ENCODE measurements at regions not wholly inside any gene's neighbourhood (a gene's known extent, or its start where the extent isn't known, plus 50 kb on each side); places are given as distances from the start of the nearest gene placed in this dataset.

DNA sequence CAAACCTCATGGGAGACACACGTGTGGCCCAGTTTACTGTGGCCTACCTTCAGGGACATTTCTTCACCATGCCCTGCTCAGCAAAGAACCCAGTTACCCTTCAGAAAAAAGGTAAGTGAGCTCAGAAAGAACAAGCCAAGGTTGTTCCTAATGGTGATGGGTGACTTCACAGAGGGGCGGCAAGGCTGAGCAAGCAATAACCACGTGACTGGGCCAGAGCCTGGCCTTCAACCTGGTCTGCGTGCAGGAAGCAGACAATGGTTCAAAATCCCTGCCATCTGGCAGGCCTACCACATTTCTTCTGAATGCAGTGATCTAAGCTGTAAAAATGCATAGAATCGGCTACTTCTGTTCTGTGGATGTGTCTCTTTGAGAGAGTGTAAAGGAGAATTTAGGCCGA lies 115.5 kb upstream of the CST7 start:
- no peak for TF ChIP-seq POLR2A (IDR thresholded peaks at IDR 0.05; ENCODE audit: low read depth, low read length)
- TF ChIP-seq CHD1 (IDR thresholded peaks at IDR 0.05; ENCODE audit: low read depth, low read length), result no peak
- TF ChIP-seq, protein P1, sequence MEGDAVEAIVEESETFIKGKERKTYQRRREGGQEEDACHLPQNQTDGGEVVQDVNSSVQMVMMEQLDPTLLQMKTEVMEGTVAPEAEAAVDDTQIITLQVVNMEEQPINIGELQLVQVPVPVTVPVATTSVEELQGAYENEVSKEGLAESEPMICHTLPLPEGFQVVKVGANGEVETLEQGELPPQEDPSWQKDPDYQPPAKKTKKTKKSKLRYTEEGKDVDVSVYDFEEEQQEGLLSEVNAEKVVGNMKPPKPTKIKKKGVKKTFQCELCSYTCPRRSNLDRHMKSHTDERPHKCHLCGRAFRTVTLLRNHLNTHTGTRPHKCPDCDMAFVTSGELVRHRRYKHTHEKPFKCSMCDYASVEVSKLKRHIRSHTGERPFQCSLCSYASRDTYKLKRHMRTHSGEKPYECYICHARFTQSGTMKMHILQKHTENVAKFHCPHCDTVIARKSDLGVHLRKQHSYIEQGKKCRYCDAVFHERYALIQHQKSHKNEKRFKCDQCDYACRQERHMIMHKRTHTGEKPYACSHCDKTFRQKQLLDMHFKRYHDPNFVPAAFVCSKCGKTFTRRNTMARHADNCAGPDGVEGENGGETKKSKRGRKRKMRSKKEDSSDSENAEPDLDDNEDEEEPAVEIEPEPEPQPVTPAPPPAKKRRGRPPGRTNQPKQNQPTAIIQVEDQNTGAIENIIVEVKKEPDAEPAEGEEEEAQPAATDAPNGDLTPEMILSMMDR (conservative IDR thresholded peaks at IDR 0.05; ENCODE audit: low read depth, low read length), result no peak
- no peak for TF ChIP-seq RAD21 (IDR thresholded peaks at IDR 0.05; ENCODE audit: low read length)
- TF ChIP-seq, protein P2, sequence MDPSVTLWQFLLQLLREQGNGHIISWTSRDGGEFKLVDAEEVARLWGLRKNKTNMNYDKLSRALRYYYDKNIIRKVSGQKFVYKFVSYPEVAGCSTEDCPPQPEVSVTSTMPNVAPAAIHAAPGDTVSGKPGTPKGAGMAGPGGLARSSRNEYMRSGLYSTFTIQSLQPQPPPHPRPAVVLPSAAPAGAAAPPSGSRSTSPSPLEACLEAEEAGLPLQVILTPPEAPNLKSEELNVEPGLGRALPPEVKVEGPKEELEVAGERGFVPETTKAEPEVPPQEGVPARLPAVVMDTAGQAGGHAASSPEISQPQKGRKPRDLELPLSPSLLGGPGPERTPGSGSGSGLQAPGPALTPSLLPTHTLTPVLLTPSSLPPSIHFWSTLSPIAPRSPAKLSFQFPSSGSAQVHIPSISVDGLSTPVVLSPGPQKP (IDR thresholded peaks at IDR 0.05; ENCODE audit: borderline replicate concordance, low read depth, low read length), result no peak
- no peak for TF ChIP-seq CEBPB (IDR thresholded peaks at IDR 0.05; ENCODE audit: low read depth, low read length)
- TF ChIP-seq NFE2L2 (IDR thresholded peaks at IDR 0.05; ENCODE audit: low read depth, low read length), result no peak
